NCI-H226 (cell line): ENCODE measurements at regions not wholly inside any gene's neighbourhood (a gene's known extent, or its start where the extent isn't known, plus 50 kb on each side); places are given as distances from the start of the nearest gene placed in this dataset.
"Not testable (repeated sequence)": the region's sequence is repeated elsewhere in the genome, so short reads cannot be mapped to it uniquely, and the experiment has no call there.

Experiments
- DNase-seq: peaks from one replicate; pipeline ENCODE4 v3.0.0-alpha.2; 2015

GRCh38 chr7:26424319-26424718 lies 132.7 kb downstream of the SNX10 start:
- not testable (repeated sequence) for DNase-seq

DNA sequence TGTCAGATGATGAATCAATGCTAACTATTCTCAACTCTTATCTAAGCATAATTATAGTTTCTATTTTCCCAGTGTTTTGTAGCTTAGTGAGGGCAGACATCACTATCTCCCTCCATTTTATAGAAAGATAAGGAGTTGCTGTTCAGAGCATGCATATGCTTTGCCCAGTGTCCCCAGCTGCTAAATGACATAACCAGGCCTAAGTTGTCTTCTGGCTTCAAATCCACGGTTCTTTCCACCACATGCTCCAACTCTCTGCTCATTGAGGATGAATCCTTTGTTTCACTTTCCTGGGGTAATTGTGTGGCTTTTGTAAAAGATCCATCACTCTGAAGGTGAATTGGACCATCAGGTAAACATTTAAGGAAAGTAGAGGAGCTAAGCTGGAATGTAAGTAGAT lies 134.0 kb downstream of the SNX10 start:
- DNase-seq: no peak

DNA sequence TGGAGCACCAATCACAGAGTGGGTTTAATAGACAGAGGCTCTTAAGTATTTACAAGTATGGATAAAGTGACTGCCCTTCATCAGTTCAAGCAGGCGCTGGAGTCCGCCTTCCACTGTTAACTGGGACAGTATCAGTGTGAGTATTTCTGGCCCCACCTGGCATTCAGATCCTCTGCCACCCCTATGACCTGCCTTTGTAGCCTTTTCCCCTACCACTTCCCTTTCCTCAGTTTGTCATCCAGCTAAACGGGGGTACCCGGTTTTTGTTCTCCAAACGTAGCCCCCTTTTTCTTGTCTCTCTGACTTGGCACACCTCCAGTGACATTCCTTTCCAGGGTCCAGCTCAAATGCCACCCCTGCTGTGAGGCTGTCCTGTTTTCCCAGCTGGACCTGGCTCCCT lies 134.4 kb downstream of the SNX10 start:
- DNase-seq: no peak

DNA sequence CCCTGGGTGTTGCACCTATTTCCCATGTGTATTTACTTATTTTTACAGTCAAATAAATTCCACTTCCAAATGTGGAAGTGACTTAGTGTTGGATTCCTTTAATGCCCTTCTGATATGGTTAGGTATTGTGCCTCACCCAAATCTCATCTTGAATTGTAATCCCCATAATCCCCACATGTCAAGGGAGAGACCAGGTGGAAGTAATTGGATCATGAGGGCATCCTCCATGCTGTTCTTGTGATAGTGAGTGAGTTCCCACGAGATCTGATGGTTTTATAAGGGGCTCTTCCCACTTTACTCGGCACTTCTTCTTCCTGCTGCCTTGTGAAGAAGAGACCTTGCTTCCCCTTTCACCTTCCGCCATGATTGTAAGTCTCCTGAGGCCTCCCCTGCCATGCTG lies 136.9 kb downstream of the SNX10 start:
- no peak for DNase-seq

GRCh38 chr7:26429168-26429567 lies 137.5 kb downstream of the SNX10 start:
- DNase-seq: no peak

- no peak for DNase-seq
Observed at GRCh38 chr7:26434974-26435373, 143.3 kb downstream of the SNX10 start.

DNA sequence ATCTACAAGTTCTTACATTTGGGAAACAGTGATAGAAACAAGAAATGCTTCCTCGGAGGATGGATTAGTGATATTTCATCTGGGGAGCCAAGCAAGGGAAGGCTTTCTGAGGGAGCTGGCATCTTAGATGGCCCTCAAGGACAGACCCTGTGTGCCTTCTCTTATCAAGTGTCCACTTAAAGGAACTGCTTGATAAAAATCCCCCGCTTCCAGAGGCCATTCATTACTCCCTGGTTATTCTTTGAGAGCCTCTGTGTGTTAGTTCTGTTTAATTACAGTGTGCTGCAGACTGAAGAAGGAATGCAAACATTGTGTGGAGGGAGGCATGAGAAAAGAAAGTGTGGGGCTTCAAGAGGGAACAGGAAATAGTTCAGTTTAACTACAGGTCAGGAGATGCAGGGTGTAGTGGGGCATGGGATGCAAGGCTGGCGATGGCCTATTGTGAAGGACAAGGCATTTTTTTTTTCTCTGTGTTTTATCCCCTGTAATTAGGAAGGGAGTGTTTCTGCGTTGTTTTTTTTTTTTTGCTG lies 145.4 kb downstream of the SNX10 start:
- no peak for DNase-seq

DNA sequence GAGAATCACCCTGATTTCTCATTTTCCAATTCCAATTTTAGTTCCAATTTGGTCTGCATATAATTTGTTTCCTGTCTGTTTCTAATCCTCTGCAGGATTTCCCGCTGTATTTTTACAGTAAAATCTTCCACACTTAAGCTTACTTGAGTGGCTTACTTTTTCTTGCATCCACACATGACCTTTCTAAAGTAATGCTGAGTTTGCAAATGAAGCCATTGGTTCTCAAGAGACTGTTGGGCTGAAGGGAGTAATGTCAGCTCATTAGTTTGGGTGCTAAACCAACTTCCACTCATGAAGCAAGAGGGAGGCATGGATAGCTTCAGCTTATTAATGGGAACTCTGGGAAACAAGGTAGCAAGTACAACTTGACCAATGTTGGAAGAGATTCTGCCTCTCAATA lies 146.4 kb downstream of the SNX10 start:
- no peak for DNase-seq

GRCh38 chr7:26439521-26440232 lies 148.0 kb downstream of the SNX10 start:
- DNase-seq: no peak

GRCh38 chr7:26440233-26441001 lies 148.8 kb downstream of the SNX10 start:
- DNase-seq: no peak

DNA sequence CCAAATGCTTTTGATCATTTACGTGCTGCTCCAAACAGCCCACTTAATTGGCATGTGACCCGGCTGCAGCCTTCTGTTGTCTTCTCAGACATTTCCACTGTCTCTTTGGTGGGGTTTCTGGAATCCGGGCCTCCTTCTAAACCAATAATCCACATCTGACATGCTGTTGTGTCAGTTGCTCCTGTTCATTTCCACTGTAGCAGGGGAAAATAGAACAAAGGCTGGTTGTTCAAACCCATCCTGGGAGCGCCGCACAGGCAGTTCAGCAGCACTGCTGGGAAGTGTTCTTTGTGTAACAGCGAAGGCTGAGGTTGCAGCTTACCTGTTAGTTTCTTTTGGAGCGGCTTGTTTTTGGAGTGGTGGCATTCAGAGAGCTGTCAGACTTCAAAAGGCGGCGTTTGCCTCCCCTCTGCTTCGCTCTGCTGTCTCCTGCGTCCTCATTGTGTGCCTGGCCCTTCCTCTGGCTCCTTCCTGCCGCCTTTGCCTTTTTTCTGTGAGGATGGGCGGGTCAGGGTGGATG lies 149.4 kb downstream of the SNX10 start:
- no peak for DNase-seq

DNA sequence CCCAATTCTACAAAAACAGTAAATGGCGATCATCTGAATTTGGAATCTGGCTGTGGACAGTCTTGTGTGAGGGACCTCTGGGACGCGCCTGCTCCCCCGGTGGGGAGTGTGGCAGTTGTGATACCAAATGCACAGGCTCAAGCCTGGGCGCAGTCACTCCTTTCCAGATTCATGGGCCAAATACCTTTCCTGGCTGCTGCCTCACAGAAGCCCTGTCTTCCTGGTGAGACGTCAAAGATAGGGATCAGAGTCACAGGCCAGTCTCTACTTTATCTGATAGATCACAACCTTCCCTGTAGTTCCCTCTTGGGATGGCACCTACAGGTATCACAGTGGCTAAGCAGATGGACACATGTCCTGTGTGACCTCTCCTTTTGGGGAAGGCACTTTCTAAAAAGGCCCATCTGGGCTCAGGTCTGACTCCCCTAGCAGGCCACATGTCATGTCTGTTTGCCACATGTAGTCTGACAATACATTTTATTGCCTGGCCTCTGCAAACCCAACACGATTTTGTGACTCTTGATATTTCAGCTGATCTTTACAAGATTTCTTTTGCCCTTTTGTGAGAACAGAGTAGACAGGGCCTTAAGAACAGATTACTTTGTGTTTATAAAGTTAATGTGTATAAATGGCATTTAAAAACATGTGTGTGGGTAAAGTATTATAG lies 150.1 kb downstream of the SNX10 start:
- DNase-seq: no peak

GRCh38 chr7:26443006-26443405 lies 151.3 kb downstream of the SNX10 start:
- no peak for DNase-seq

DNA sequence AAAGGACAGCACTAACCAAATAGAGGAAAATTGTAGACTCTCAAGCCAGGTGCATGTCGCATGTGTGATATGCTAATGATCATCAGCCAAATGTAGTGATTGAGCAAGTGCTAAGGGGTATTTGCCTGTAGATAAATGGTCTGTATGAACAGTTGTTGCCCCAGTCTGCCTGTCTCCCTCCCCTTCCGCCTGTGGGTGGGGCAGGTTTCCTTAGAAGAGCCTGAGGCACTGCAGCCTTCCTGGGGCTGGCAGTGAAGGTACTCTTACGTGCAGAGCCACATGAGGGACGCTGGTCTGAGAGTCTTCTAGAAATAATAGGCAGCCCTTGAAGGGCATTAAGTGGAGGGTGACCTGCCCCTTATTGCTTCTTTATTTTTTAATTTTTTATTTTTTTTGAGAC lies 152.1 kb downstream of the SNX10 start:
- DNase-seq: no peak

DNA sequence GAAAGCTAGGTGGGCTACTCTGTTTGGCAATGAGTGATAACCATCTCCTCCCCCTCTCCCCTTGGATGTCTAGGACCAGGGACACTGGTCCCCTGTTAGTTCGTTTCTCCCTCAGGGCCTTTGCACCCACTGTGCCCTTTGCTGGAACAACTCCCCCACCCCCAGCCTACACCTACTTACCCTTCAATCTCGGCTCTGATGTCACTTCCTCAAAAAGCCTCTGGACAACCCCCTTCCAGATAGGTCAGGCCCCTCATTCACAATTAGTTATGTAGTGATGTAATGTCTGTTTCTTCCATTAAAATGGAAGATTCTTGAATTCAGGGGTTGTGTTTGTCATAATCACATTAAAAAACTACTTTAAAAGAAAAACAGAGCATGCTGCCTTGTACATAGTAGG lies 152.9 kb downstream of the SNX10 start:
- DNase-seq: no peak

DNA sequence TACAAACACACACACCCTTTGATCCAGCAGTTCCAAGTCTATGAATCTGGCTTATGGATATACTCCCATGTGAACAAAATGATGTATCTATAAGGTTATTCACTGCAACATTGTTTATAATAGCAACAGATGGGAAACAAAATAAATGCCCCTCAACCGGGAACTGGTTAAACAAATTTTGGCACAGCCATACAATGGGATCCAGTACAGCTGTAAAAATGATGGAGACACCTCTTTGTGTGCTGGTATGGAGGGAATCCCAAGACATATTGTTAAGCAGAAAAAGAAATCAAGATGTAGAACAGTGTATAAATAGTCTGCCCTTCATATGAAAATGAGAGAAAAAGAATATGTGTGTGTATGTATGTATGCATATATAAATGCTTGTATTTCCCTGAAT lies 155.5 kb downstream of the SNX10 start:
- no peak for DNase-seq

DNA sequence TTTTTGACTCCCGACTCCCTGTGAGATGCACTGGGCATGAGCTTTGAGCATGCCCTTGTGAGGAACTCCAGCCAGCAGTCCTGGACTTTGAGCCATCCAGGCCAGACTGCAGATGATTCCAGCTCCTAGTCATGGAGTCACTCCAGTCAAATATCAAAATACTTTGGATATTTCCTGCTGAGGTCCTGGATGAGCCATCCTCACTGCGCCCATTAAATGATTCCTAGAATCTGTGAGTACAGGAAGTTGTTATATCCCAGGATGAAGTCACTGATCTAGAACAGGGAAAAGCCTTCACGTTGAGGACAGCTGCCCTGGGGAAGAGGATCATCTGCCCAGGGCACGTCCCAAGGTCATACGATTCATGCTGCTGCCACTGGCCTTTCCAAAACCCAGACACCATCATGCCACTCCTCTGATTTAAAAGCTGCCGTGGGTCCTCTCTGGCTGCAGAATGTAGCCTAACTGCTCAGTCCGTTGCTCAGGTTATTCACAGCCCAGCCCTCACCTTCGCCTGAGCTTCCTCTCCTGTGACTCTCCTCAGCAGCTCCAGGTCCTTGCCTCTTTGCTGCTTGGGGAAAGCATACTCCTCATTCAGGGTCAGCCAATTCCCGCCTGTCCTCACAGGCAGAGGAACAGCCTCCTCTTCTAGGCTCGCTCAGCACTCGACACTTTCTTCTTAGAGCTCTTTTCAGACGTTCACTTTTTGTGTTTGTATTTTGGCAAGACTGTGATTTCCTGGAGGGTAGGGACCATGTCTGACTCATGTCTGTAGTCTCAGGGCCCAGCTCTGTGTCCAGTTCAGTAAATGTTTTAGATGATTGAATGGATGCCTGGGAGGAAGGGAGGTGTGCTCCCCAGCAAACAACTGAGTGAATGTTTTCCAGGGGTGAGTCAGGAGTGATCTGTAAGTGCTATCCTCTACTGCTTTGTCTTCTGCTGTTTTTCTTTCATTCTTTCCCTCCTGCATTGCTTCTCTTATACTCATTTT lies 157.8 kb downstream of the SNX10 start:
- DNase-seq: peak; percentile 89

DNA sequence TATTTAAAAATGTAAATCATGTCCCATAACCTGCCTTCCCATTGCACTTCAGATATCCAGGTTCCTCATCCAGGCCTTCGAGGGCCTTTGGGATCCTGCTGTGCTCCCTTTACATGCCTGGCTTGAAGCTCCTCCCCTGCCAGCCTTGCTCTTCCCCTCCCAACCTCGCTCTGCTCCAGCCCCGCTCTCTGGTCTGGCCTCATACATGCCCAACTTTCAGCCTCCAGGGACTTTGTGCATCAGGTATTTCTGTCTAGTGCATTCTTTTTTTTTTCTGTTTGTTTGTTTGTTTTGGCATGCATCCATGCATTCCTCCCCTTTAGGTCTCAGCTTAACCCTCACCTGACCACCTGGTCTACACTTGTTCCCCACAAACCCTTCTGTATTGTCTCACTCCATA lies 160.3 kb downstream of the SNX10 start:
- DNase-seq: no peak

- peak; percentile 29 for DNase-seq
Observed at GRCh38 chr7:26454180-26454579, 162.5 kb downstream of the SNX10 start.

- DNase-seq: no peak
Observed at GRCh38 chr7:26457696-26458327, 166.2 kb downstream of the SNX10 start.

- DNase-seq: no peak
Observed at GRCh38 chr7:26458466-26459145, 166.9 kb downstream of the SNX10 start.
